ENCODE measurements at regions not wholly inside any gene's neighbourhood (a gene's known extent, or its start where the extent isn't known, plus 50 kb on each side); places are given as distances from the start of the nearest gene placed in this dataset.

DNA sequence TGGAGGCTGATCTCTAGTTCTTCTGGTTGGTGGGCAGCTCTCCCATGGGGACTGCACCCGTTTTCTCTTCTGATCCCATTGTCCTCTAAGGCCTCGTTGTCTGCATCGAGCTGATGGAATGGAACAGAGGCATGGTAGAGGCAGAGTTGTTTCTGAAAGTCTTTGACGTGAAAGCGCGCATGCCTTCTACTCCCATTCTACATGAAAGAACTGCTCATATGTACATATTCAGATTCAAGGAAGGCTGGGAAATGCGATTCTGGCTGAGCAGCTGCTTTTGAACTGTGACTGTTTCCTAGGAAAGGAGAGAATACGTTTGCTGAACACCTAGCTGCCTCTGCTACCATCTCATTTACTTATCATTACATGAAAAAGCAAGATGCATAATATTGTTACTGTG lies 815.2 kb downstream of the QKI start:
- Histone ChIP-seq H3K4me1 (replicated peaks) (no peaks in the 10 kb centered on the region), H3K27me3 (replicated peaks; ENCODE audit: insufficient read depth) (no peaks in the 10 kb centered on the region), H3K36me3 (no peaks in the 10 kb centered on the region), H3K27ac (no peak overlapping the region), H3K4me3 (no peak overlapping the region), H3K9me3 (no peaks in the 10 kb centered on the region)
- no peak for DNase-seq (ENCODE audit: low spot score)
- TF ChIP-seq POLR2A (IDR thresholded peaks at IDR 0.05) (no peak), POLR2AphosphoS5 (IDR thresholded peaks at IDR 0.05) (no peak)
- TF ChIP-seq, protein P1, sequence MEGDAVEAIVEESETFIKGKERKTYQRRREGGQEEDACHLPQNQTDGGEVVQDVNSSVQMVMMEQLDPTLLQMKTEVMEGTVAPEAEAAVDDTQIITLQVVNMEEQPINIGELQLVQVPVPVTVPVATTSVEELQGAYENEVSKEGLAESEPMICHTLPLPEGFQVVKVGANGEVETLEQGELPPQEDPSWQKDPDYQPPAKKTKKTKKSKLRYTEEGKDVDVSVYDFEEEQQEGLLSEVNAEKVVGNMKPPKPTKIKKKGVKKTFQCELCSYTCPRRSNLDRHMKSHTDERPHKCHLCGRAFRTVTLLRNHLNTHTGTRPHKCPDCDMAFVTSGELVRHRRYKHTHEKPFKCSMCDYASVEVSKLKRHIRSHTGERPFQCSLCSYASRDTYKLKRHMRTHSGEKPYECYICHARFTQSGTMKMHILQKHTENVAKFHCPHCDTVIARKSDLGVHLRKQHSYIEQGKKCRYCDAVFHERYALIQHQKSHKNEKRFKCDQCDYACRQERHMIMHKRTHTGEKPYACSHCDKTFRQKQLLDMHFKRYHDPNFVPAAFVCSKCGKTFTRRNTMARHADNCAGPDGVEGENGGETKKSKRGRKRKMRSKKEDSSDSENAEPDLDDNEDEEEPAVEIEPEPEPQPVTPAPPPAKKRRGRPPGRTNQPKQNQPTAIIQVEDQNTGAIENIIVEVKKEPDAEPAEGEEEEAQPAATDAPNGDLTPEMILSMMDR (IDR thresholded peaks at IDR 0.05): no peak
- intact Hi-C loops (cut with DNase I): no loop called here
- 93% methylated on average over 8 of the region's 8 CpGs for WGBS

GRCh38 chr6:164227952-164228522 lies 813.5 kb downstream of the QKI start:
- Histone ChIP-seq H3K4me1 (replicated peaks) (no peaks in the 10 kb centered on the region), H3K4me3 (no peak overlapping the region), H3K27ac (no peak overlapping the region), H3K27me3 (replicated peaks; ENCODE audit: insufficient read depth) (no peaks in the 10 kb centered on the region), H3K36me3 (no peaks in the 10 kb centered on the region), H3K9me3 (no peaks in the 10 kb centered on the region)
- WGBS: 78% methylated on average over 17 of the region's 17 CpGs
- intact Hi-C loops (cut with DNase I): no loop called here
- no peak for TF ChIP-seq POLR2AphosphoS5 (IDR thresholded peaks at IDR 0.05)
- TF ChIP-seq POLR2A (IDR thresholded peaks at IDR 0.05): no peak
- TF ChIP-seq, protein P1 (IDR thresholded peaks at IDR 0.05): no peak
- no peak for DNase-seq (ENCODE audit: low spot score)

DNA sequence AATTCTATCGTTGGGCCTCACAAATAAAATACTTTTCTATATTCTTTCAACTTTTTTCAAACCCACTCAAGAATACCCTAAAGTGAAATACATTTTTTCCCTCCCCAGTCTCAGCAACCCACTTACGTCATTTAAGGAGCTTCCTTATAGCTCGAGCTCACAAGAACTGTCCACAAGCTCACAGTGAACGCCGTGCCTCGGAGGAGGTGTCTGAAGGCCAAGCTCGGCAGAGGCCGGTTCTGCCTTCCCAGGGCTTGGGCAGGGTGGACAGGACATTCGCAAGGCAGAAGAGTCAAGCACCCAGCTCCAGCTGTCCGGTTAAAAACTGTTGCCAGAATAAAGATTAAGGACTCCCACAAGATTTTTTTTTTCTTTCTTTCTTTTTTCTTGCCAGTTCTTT lies 802.3 kb downstream of the QKI start:
- TF ChIP-seq, protein P1 (IDR thresholded peaks at IDR 0.05): no peak
- no peak for TF ChIP-seq POLR2A (IDR thresholded peaks at IDR 0.05)
- TF ChIP-seq POLR2AphosphoS5 (IDR thresholded peaks at IDR 0.05): no peak
- Histone ChIP-seq H3K4me3 (no peak overlapping the region), H3K4me1 (replicated peaks) (no peaks in the 10 kb centered on the region), H3K27me3 (replicated peaks; ENCODE audit: insufficient read depth) (no peaks in the 10 kb centered on the region), H3K27ac (no peak overlapping the region), H3K36me3 (no peaks in the 10 kb centered on the region), H3K9me3 (no peaks in the 10 kb centered on the region)
- no peak for DNase-seq (ENCODE audit: low spot score)
- 89% methylated on average over 10 of the region's 10 CpGs for WGBS
- intact Hi-C loops (cut with DNase I): no loop called here

DNA sequence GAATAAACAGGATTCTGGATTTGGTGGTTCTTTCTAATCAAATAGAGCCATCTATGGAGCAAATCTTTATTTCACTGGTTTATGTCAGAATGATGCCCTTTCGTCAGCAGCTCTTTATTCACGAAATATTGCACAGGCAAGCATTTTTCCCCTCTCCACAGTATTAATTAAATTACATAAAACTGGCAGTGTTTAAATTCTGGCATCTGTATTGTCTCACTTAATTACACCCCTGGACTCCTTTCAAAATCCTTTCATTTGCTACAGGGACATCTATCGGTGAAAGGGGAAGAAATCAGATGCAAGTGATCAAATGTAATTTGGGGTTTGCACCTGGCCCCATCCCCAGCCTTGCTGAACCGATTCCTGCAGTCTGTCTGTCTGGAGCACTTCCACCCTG lies 801.9 kb downstream of the QKI start:
- Histone ChIP-seq H3K4me3 (no peak overlapping the region), H3K27ac (no peak overlapping the region), H3K9me3 (no peaks in the 10 kb centered on the region), H3K4me1 (replicated peaks) (no peaks in the 10 kb centered on the region), H3K36me3 (no peaks in the 10 kb centered on the region), H3K27me3 (replicated peaks; ENCODE audit: insufficient read depth) (no peaks in the 10 kb centered on the region)
- 19% methylated on average over 4 of the region's 4 CpGs for WGBS
- intact Hi-C loops (cut with DNase I): no loop called here
- TF ChIP-seq POLR2AphosphoS5 (IDR thresholded peaks at IDR 0.05) (no peak), POLR2A (IDR thresholded peaks at IDR 0.05) (no peak)
- TF ChIP-seq, protein P1 (IDR thresholded peaks at IDR 0.05): peak in 1 of 4 experiments; percentile 3
- DNase-seq (ENCODE audit: low spot score): no peak

DNA sequence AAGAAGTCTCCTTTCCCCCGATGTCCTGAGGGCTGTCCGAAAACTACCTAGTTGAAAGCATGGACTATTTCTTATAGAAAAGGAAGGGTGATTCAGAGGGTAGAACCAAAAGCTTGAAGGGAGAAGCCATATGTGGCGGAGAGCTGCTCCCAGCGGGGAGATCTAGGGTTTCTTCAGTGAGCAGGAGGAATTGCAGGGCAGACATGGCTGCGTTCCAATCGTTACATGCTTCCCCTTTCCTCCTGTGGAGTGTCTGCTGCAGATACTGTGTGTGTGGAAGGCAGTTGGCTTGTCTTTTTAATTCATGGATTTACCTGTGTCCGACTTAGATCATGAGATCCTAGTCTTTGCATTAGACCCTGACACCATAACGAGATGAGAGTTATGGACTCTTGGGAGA lies 799.5 kb downstream of the QKI start:
- WGBS: 90% methylated on average over 8 of the region's 8 CpGs
- no peak overlapping the region for H3K27ac ChIP-seq

More for the DNA sequence above, 799.5 kb downstream of the QKI start:
- intact Hi-C loops (cut with DNase I): no loop called here
- H3K36me3 ChIP-seq: no peaks in the 10 kb centered on the region
- no peaks in the 10 kb centered on the region for H3K27me3 ChIP-seq (replicated peaks; ENCODE audit: insufficient read depth)
- TF ChIP-seq, protein P1 (IDR thresholded peaks at IDR 0.05): no peak
- TF ChIP-seq POLR2AphosphoS5 (IDR thresholded peaks at IDR 0.05) (no peak), POLR2A (IDR thresholded peaks at IDR 0.05) (no peak)
- no peak for DNase-seq (ENCODE audit: low spot score)
- no peaks in the 10 kb centered on the region for H3K4me1 ChIP-seq (replicated peaks)
- no peaks in the 10 kb centered on the region for H3K9me3 ChIP-seq
- no peak overlapping the region for H3K4me3 ChIP-seq
